OCI-LY1 (cell line): ENCODE measurements at regions not wholly inside any gene's neighbourhood (a gene's known extent, or its start where the extent isn't known, plus 50 kb on each side); places are given as distances from the start of the nearest gene placed in this dataset.

Source experiments
- H2AFZ ChIP-seq: fragments of 200-600 bp; sonication (generic), shearing (Covaris generic); 2 replicates; pipeline ENCODE4 v1.6.0; 2014; ENCODE audit warnings: antibody characterized with exemption, mild to moderate bottlenecking, low read length
- H3F3A ChIP-seq: fragments of 200-600 bp; sonication (generic), shearing (Covaris generic); 2 replicates; pipeline ENCODE4 v1.6.0; 2014; ENCODE audit warnings: mild to moderate bottlenecking, antibody characterized with exemption, low read length, moderate library complexity; ENCODE audit not compliant: insufficient read depth
- H3K27ac ChIP-seq: fragments of 200-600 bp; sonication (generic); 2 replicates; pipeline ENCODE4 v1.5.1; 2014; ENCODE audit warnings: low read length, mixed run types, mild to moderate bottlenecking, low read depth; ENCODE audit not compliant: poor library complexity, severe bottlenecking
- H3K27me3 ChIP-seq: fragments of 200-600 bp; sonication (generic); 2 replicates; pipeline ENCODE4 v1.6.0; 2014; ENCODE audit warnings: antibody characterized with exemption, mild to moderate bottlenecking, low read length, moderate library complexity; ENCODE audit not compliant: insufficient read depth
- H3K36me3 ChIP-seq: fragments of 200-600 bp; sonication (generic); 2 replicates; pipeline ENCODE4 v1.6.1; 2014; ENCODE audit warnings: mild to moderate bottlenecking, antibody characterized with exemption, low read length, moderate library complexity, mixed read lengths; ENCODE audit not compliant: insufficient read depth
- H3K4me1 ChIP-seq: fragments of 200-600 bp; sonication (generic); 2 replicates; pipeline ENCODE4 v1.5.1; 2014; ENCODE audit warnings: mild to moderate bottlenecking, low read length, moderate library complexity; ENCODE audit not compliant: insufficient read depth, severe bottlenecking
- H3K4me2 ChIP-seq: fragments of 200-600 bp; sonication (generic), shearing (Covaris generic); 2 replicates; pipeline ENCODE4 v1.6.1; 2014; ENCODE audit warnings: low read length
- H3K4me3 ChIP-seq: fragments of 200-600 bp; sonication (generic); 2 replicates; pipeline ENCODE4 v1.5.1; 2014; ENCODE audit warnings: low read length, low read depth, mild to moderate bottlenecking, mixed read lengths; ENCODE audit not compliant: poor library complexity, severe bottlenecking
- H3K79me2 ChIP-seq: fragments of 200-600 bp; shearing (Covaris generic); 2 replicates; pipeline ENCODE4 v1.6.1; 2016; ENCODE audit warnings: mixed run types, low read length, mixed read lengths; ENCODE audit not compliant: insufficient read depth
- H3K9ac ChIP-seq: fragments of 200-600 bp; sonication (generic), shearing (Covaris generic); 2 replicates; pipeline ENCODE4 v1.6.1; 2014; ENCODE audit warnings: mild to moderate bottlenecking, low read length, mixed read lengths
- H3K9me2 ChIP-seq: fragments of 200-600 bp; sonication (generic), shearing (Covaris generic); 2 replicates; pipeline ENCODE4 v1.6.1; 2014; ENCODE audit warnings: low read depth, mild to moderate bottlenecking, low read length, mixed read lengths
- H3K9me3 ChIP-seq: fragments of 200-600 bp; shearing (Covaris generic); 2 replicates; pipeline ENCODE4 v1.6.1; 2014; ENCODE audit warnings: low read length, mixed read lengths
- H4K20me1 ChIP-seq: fragments of 200-600 bp; sonication (generic), shearing (Covaris generic); 2 replicates; pipeline ENCODE4 v1.6.0; 2016; ENCODE audit warnings: mild to moderate bottlenecking, low read length; ENCODE audit not compliant: insufficient read depth
- CTCF ChIP-seq: fragments of 200-600 bp; sonication (generic), shearing (Covaris generic); IDR thresholded peaks from 2 replicates; pipeline ENCODE4 v1.5.1; 2017; ENCODE audit warnings: mild to moderate bottlenecking, antibody characterized with exemption, low read length, moderate library complexity, mixed read lengths
- EZH2 ChIP-seq: fragments of 200-600 bp; sonication (generic), shearing (Covaris generic); IDR thresholded peaks from 2 replicates; pipeline ENCODE4 v1.8.0; 2017; ENCODE audit warnings: borderline replicate concordance, mixed run types, mild to moderate bottlenecking, antibody characterized with exemption, low read length, moderate library complexity, mixed read lengths

GRCh38 chr7:121774563-121774962 lies 98.4 kb upstream of the PTPRZ1 start:
- H2AFZ ChIP-seq = no peak overlapping the region
- H3K36me3 ChIP-seq = no peaks in the 10 kb centered on the region
- no peak overlapping the region for H3K4me2 ChIP-seq
- H3F3A ChIP-seq = no peaks in the 10 kb centered on the region
- TF ChIP-seq CTCF = no peak
- no peak for TF ChIP-seq EZH2
- no peaks in the 10 kb centered on the region for H3K9me2 ChIP-seq
- H3K27me3 ChIP-seq = no peaks in the 10 kb centered on the region
- no peaks in the 10 kb centered on the region for H3K4me1 ChIP-seq
- H4K20me1 ChIP-seq = no peaks in the 10 kb centered on the region
- no peaks in the 10 kb centered on the region for H3K9me3 ChIP-seq
- no peak overlapping the region for H3K4me3 ChIP-seq
- no peak overlapping the region for H3K9ac ChIP-seq
- H3K27ac ChIP-seq = no peak overlapping the region
- H3K79me2 ChIP-seq = no peaks in the 10 kb centered on the region

- Histone ChIP-seq H2AFZ (no peak overlapping the region), H3F3A (no peaks in the 10 kb centered on the region), H3K9me3 (no peaks in the 10 kb centered on the region), H3K4me1 (no peaks in the 10 kb centered on the region), H3K79me2 (no peaks in the 10 kb centered on the region), H3K36me3 (no peaks in the 10 kb centered on the region), H3K9me2 (no peaks in the 10 kb centered on the region; the same call in 1 of the 2 replicates), H3K4me2 (no peak overlapping the region), H3K9ac (no peak overlapping the region), H3K4me3 (no peak overlapping the region), H3K27me3 (no peaks in the 10 kb centered on the region), H3K27ac (no peak overlapping the region), H4K20me1 (no peaks in the 10 kb centered on the region; the same call in 1 of the 2 replicates)
- TF ChIP-seq CTCF (no peak), EZH2 (no peak)
These were observed 106.3 kb upstream of the PTPRZ1 start for GRCh38 chr7:121766676-121767075.

GRCh38 chr7:121761399-121761798 lies 111.6 kb upstream of the PTPRZ1 start:
- H3K9ac ChIP-seq = no peak overlapping the region
- no peaks in the 10 kb centered on the region; the same call in 1 of the 2 replicates for H3K9me2 ChIP-seq
- H3K4me3 ChIP-seq = no peak overlapping the region
- H3K27me3 ChIP-seq = no peaks in the 10 kb centered on the region
- no peaks in the 10 kb centered on the region for H4K20me1 ChIP-seq
- H3K79me2 ChIP-seq = no peaks in the 10 kb centered on the region
- no peaks in the 10 kb centered on the region for H3K4me1 ChIP-seq
- no peaks in the 10 kb centered on the region for H3K9me3 ChIP-seq
- H3K36me3 ChIP-seq = no peaks in the 10 kb centered on the region
- no peak overlapping the region for H3K4me2 ChIP-seq
- H3F3A ChIP-seq = no peaks in the 10 kb centered on the region
- no peak overlapping the region for H2AFZ ChIP-seq
- H3K27ac ChIP-seq = no peak overlapping the region
- TF ChIP-seq EZH2 (no peak), CTCF (no peak)
